Neural cell (in vitro differentiated cells): ENCODE measurements at regions not wholly inside any gene's neighbourhood (a gene's known extent, or its start where the extent isn't known, plus 50 kb on each side); places are given as distances from the start of the nearest gene placed in this dataset.

Experiments used
- H2AFZ ChIP-seq: fragments of 200-600, 300-800 bp; sonication (generic), shearing (Covaris generic); 2 replicates; pipeline ENCODE4 v1.6.0; 2014; ENCODE audit warnings: low read depth, mild to moderate bottlenecking, antibody characterized with exemption, low read length, moderate library complexity
- H3F3A ChIP-seq: fragments of 200-600 bp; shearing (Covaris generic); 2 replicates; pipeline ENCODE4 v1.6.1; 2016; ENCODE audit warnings: mild to moderate bottlenecking, moderate library complexity, mixed read lengths, antibody characterized with exemption, low read length; ENCODE audit not compliant: insufficient read depth, poor library complexity, severe bottlenecking
- H3K27ac ChIP-seq: fragments of 200-600, 300-800 bp; sonication (generic), shearing (Covaris generic); 2 replicates; pipeline ENCODE4 v1.5.1; 2014; ENCODE audit warnings: mild to moderate bottlenecking, low read length, moderate library complexity
- H3K27me3 ChIP-seq: fragments of 300-800, 200-600 bp; sonication (generic), shearing (Covaris generic); 2 replicates; pipeline ENCODE4 v1.6.0; 2014; ENCODE audit warnings: mild to moderate bottlenecking, low read depth, low read length, moderate library complexity; ENCODE audit not compliant: insufficient read depth
- H3K36me3 ChIP-seq: fragments of 300-800, 200-600 bp; sonication (generic), shearing (Covaris generic); 2 replicates; pipeline ENCODE4 v1.5.1; 2014; ENCODE audit warnings: mild to moderate bottlenecking, antibody characterized with exemption, low read length, moderate library complexity; ENCODE audit not compliant: insufficient read depth
- H3K4me2 ChIP-seq: fragments of 300-800, 200-600 bp; sonication (generic), shearing (Covaris generic); 2 replicates; pipeline ENCODE4 v1.6.0; 2014; ENCODE audit warnings: mild to moderate bottlenecking, low read length
- H3K4me3 ChIP-seq: fragments of 300-800, 200-600 bp; sonication (generic), shearing (Covaris generic); 2 replicates; pipeline ENCODE4 v1.5.1; 2014; ENCODE audit warnings: mild to moderate bottlenecking, low read length, moderate library complexity
- H3K79me2 ChIP-seq: fragments of 200-600 bp; shearing (Covaris generic); replicated peaks from 2 replicates; pipeline ENCODE4 v1.6.0; 2014; ENCODE audit warnings: mild to moderate bottlenecking, low read length, moderate library complexity; ENCODE audit not compliant: insufficient read depth
- H3K9ac ChIP-seq: fragments of 300-800, 200-600 bp; sonication (generic), shearing (Covaris generic); 2 replicates; pipeline ENCODE4 v1.6.1; 2016; ENCODE audit warnings: mild to moderate bottlenecking, low read length, mixed read lengths
- H3K9me2 ChIP-seq: fragments of 200-600 bp; shearing (Covaris generic); 2 replicates; pipeline ENCODE4 v1.6.1; 2016; ENCODE audit warnings: mild to moderate bottlenecking, low read length, mixed read lengths; ENCODE audit not compliant: insufficient read depth
- H3K9me3 ChIP-seq: fragments of 200-600, 300-800 bp; sonication (generic), shearing (Covaris generic); 2 replicates; pipeline ENCODE4 v1.6.1; 2016; ENCODE audit warnings: mild to moderate bottlenecking, mixed run types, low read length, moderate library complexity, mixed read lengths
- H4K20me1 ChIP-seq: fragments of 200-600 bp; shearing (Covaris generic); 2 replicates; pipeline ENCODE4 v1.6.1; 2016; ENCODE audit warnings: mild to moderate bottlenecking, mixed run types; ENCODE audit not compliant: insufficient read depth
- EP300 ChIP-seq: fragments of 450-650 bp; conservative IDR thresholded peaks from 2 replicates; pipeline ENCODE4 v1.6.1; 2014; ENCODE audit warnings: antibody characterized with exemption, mild to moderate bottlenecking, moderate library complexity; ENCODE audit not compliant: poor library complexity, severe bottlenecking
- EZH2 ChIP-seq: fragments of 200-600, 300-800 bp; shearing (Covaris generic), sonication (generic); IDR thresholded peaks from 2 replicates; pipeline ENCODE4 v1.6.1; 2014; ENCODE audit warnings: antibody characterized with exemption, low read length, borderline replicate concordance, mild to moderate bottlenecking; ENCODE audit not compliant: insufficient read depth, poor library complexity, severe bottlenecking
- MXI1 ChIP-seq: fragments of 450-650 bp; conservative IDR thresholded peaks from 2 replicates; pipeline ENCODE4 v1.6.1; 2014; ENCODE audit warnings: antibody characterized with exemption, mild to moderate bottlenecking; ENCODE audit not compliant: poor library complexity, severe bottlenecking
- POLR2AphosphoS5 ChIP-seq: IDR thresholded peaks from 2 replicates; pipeline ENCODE4 v1.6.1; 2012
- RAD21 ChIP-seq: fragments of 450-650 bp; conservative IDR thresholded peaks from 2 replicates; pipeline ENCODE4 v1.6.1; 2014; ENCODE audit warnings: antibody characterized with exemption, mild to moderate bottlenecking, moderate library complexity
- SMC3 ChIP-seq: fragments of 450-650 bp; conservative IDR thresholded peaks from 2 replicates; pipeline ENCODE4 v1.6.1; 2014; ENCODE audit warnings: antibody characterized with exemption, mild to moderate bottlenecking, moderate library complexity; ENCODE audit not compliant: poor library complexity
- TAF1 ChIP-seq: IDR thresholded peaks from 2 replicates; pipeline ENCODE4 v1.6.1; 2012; ENCODE audit warnings: low read depth
- TF ChIP-seq, protein P1 (sequence below): fragments of 450-650 bp; IDR thresholded peaks from 2 replicates; pipeline ENCODE4 v1.5.1; 2014; ENCODE audit warnings: antibody characterized with exemption, mild to moderate bottlenecking, moderate library complexity; ENCODE audit not compliant: poor library complexity, severe bottlenecking
- TF ChIP-seq, protein P2 (sequence below): IDR thresholded peaks from 2 replicates; pipeline ENCODE4 v1.6.1; 2012; ENCODE audit warnings: borderline replicate concordance

DNA sequence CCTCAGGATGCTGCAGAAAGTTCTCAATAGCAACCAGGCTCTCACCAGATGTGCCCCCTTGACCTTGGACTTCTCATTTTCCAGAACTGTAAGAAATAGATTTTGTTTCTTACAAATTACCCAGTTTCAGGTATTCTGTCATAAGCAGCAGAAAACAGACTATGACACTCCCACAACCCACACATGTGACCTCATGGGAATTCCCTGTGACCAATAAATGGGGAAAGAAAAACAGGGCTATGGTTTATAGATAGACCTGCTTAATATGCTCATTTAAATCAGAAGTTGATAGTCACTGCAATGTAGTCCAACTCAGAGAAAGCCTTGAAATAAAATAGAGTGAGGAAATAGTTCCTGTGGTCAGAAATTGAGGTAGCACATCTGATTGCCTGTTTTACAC, 380.9 kb upstream of the PTBP2 start (continued):
- TF ChIP-seq TAF1 (no peak), EZH2 (no peak)

DNA sequence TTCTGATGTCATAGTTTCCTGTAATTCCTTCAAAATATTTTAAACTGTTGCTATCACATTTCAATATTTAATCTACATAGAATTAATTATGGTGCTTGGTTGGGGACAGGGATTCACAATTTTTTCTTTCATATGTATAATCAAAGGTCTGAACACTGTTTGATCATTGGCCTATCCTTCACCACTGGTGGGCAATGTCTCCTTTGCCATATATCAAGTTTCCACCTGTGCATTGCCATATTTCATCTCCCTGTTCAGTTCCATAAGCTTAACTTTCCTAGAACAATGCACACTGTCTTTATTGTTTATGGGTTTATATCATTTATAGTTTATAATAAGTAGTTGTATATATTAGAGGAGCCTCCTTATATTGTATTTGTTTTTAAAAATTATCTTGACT, 374.9 kb upstream of the PTBP2 start:
- Histone ChIP-seq H3K9me2 (no peaks in the 10 kb centered on the region), H4K20me1 (no peaks in the 10 kb centered on the region), H3K4me3 (no peak overlapping the region), H3K4me2 (no peak overlapping the region), H2AFZ (no peak overlapping the region), H3K27me3 (no peaks in the 10 kb centered on the region), H3F3A (no peaks in the 10 kb centered on the region), H3K79me2 (no peaks in the 10 kb centered on the region), H3K36me3 (no peaks in the 10 kb centered on the region), H3K9ac (no peak overlapping the region), H3K9me3 (no peaks in the 10 kb centered on the region), H3K27ac (no peak overlapping the region)
- TF ChIP-seq EZH2 (no peak), TAF1 (no peak), EP300 (no peak), RAD21 (no peak), POLR2AphosphoS5 (no peak), SMC3 (no peak)
- TF ChIP-seq, protein P1, sequence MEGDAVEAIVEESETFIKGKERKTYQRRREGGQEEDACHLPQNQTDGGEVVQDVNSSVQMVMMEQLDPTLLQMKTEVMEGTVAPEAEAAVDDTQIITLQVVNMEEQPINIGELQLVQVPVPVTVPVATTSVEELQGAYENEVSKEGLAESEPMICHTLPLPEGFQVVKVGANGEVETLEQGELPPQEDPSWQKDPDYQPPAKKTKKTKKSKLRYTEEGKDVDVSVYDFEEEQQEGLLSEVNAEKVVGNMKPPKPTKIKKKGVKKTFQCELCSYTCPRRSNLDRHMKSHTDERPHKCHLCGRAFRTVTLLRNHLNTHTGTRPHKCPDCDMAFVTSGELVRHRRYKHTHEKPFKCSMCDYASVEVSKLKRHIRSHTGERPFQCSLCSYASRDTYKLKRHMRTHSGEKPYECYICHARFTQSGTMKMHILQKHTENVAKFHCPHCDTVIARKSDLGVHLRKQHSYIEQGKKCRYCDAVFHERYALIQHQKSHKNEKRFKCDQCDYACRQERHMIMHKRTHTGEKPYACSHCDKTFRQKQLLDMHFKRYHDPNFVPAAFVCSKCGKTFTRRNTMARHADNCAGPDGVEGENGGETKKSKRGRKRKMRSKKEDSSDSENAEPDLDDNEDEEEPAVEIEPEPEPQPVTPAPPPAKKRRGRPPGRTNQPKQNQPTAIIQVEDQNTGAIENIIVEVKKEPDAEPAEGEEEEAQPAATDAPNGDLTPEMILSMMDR = no peak
- TF ChIP-seq, protein P2, sequence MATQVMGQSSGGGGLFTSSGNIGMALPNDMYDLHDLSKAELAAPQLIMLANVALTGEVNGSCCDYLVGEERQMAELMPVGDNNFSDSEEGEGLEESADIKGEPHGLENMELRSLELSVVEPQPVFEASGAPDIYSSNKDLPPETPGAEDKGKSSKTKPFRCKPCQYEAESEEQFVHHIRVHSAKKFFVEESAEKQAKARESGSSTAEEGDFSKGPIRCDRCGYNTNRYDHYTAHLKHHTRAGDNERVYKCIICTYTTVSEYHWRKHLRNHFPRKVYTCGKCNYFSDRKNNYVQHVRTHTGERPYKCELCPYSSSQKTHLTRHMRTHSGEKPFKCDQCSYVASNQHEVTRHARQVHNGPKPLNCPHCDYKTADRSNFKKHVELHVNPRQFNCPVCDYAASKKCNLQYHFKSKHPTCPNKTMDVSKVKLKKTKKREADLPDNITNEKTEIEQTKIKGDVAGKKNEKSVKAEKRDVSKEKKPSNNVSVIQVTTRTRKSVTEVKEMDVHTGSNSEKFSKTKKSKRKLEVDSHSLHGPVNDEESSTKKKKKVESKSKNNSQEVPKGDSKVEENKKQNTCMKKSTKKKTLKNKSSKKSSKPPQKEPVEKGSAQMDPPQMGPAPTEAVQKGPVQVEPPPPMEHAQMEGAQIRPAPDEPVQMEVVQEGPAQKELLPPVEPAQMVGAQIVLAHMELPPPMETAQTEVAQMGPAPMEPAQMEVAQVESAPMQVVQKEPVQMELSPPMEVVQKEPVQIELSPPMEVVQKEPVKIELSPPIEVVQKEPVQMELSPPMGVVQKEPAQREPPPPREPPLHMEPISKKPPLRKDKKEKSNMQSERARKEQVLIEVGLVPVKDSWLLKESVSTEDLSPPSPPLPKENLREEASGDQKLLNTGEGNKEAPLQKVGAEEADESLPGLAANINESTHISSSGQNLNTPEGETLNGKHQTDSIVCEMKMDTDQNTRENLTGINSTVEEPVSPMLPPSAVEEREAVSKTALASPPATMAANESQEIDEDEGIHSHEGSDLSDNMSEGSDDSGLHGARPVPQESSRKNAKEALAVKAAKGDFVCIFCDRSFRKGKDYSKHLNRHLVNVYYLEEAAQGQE = no peak

DNA sequence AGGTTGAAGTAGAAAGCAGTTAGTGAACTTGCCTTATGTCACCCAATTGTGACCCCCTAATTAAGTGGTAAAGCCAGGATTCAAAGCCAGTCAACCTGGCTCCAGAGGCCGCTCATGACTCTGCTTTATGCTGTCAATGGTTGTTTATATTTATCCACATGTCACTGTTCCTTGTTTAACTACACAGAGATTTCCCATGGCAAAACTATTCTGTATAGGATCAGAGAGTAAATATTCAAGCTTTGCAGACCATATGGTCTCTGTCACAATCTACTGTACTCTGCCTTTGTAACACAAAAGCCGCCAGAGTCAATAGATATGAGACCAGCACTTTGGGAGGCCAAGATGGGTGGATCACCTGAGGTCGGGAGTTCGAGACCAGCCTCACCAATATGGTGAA, 371.7 kb upstream of the PTBP2 start:
- Histone ChIP-seq H3K79me2 (no peaks in the 10 kb centered on the region), H3K4me3 (no peak overlapping the region), H2AFZ (no peak overlapping the region), H4K20me1 (no peaks in the 10 kb centered on the region), H3K9ac (no peak overlapping the region), H3K36me3 (no peaks in the 10 kb centered on the region), H3F3A (no peaks in the 10 kb centered on the region), H3K9me2 (no peaks in the 10 kb centered on the region), H3K4me2 (no peak overlapping the region), H3K27me3 (no peaks in the 10 kb centered on the region), H3K9me3 (no peaks in the 10 kb centered on the region), H3K27ac (no peak overlapping the region)
- no peak for TF ChIP-seq MXI1
- TF ChIP-seq EZH2 = no peak
- TF ChIP-seq POLR2AphosphoS5 = no peak
- TF ChIP-seq, protein P2 = no peak
- no peak for TF ChIP-seq SMC3
- no peak for TF ChIP-seq RAD21
- TF ChIP-seq, protein P1 = no peak
- no peak for TF ChIP-seq TAF1
- no peak for TF ChIP-seq EP300
